BE2C (cell line): ENCODE measurements at regions not wholly inside any gene's neighbourhood (a gene's known extent, or its start where the extent isn't known, plus 50 kb on each side); places are given as distances from the start of the nearest gene placed in this dataset.

ENCODE experiments used
- DNase-seq: peaks from one replicate; pipeline ENCODE4 v3.0.0-alpha.2; 2020
- H3K27me3 ChIP-seq: fragments of 250-450 bp; sonication (Bioruptor Pico); 2 replicates; pipeline ENCODE4 v1.5.1; 2020; ENCODE audit warnings: mild to moderate bottlenecking
- H3K36me3 ChIP-seq: fragments of 250-450 bp; sonication (Bioruptor Pico); 2 replicates; pipeline ENCODE4 v1.5.1; 2020; ENCODE audit warnings: mild to moderate bottlenecking
- H3K4me1 ChIP-seq: fragments of 250-450 bp; sonication (Bioruptor Pico); 2 replicates; pipeline ENCODE4 v1.5.1; 2020
- H3K4me3 ChIP-seq: 2 replicates; pipeline ENCODE4 v1.5.1; 2011; ENCODE audit warnings: low read depth, low read length
- H3K9me3 ChIP-seq: fragments of 250-450 bp; sonication (Bioruptor Pico); 2 replicates; pipeline ENCODE4 v1.5.1; 2020
- TF ChIP-seq, protein P1 (sequence below): IDR thresholded peaks from 2 replicates; pipeline ENCODE4 v1.5.1; 2012; ENCODE audit warnings: mild to moderate bottlenecking, low read depth, low read length

DNA sequence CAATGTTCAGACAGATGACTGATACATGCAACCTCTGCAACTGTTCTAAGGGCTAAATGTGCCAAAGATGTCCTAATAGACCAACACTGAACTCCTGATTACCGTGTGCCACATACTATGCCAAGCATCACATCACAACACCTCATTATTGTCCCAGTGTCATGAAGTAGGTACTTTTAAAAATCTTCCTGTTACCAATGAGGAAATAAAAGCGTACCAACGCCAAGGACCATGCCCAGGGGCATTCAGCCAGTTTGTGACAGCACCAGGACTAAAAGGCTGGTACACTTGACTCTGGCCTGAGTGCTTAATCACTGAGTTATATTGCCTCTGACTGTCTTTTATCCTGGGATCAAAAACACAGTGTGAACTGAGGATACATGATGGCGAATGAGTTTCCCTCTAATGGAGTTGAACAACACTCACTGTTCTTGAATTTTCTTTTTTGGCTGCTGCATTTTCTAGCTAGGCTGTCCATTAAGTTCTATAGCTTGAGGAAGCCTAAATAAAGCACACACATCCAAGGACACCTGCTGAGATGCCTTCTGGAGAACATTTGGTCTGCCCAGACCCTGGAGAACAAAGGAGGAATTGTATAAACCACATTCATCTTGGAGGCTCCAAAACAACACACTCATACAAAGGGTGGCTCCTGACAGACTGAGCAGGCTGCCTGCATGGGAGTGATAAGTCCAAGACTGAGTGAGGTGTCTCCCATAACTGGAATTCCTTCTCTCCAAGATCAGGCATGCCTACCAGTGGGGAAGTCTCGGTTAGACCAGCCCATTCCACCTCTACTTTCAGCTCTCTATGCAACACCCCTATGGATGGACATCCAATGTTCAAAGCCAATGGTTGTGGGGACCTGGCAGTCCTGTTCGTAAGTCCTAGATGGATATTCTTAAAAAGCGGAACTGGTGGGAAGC, 126.7 kb upstream of the PRICKLE2 start:
- H3K36me3 ChIP-seq, result no peaks in the 10 kb centered on the region
- no peaks in the 10 kb centered on the region for H3K4me1 ChIP-seq
- H3K4me3 ChIP-seq, result no peak overlapping the region
- TF ChIP-seq, protein P1, sequence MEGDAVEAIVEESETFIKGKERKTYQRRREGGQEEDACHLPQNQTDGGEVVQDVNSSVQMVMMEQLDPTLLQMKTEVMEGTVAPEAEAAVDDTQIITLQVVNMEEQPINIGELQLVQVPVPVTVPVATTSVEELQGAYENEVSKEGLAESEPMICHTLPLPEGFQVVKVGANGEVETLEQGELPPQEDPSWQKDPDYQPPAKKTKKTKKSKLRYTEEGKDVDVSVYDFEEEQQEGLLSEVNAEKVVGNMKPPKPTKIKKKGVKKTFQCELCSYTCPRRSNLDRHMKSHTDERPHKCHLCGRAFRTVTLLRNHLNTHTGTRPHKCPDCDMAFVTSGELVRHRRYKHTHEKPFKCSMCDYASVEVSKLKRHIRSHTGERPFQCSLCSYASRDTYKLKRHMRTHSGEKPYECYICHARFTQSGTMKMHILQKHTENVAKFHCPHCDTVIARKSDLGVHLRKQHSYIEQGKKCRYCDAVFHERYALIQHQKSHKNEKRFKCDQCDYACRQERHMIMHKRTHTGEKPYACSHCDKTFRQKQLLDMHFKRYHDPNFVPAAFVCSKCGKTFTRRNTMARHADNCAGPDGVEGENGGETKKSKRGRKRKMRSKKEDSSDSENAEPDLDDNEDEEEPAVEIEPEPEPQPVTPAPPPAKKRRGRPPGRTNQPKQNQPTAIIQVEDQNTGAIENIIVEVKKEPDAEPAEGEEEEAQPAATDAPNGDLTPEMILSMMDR, result no peak
- no peaks in the 10 kb centered on the region for H3K9me3 ChIP-seq
- no peak for DNase-seq
- no peaks in the 10 kb centered on the region for H3K27me3 ChIP-seq

DNA sequence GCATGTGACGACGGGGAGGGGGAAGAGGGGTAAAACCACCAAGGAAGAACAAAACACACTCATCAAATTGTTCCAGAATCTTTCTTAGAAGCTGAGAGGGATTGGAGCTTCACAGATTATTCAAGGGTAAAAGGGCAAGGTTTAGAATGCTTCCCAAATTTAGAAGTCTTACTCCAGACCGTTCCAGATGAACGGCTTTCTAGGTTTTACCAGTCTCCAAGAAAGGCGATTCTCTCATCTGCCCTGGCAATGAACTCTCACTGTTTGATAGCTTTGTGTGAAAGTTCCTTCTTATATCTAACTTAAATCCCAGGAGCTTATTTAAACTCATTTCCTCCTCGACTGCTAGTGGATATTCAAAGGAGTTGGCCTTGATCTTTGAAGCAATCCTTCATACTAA, 124.3 kb upstream of the PRICKLE2 start:
- TF ChIP-seq, protein P1, result no peak
- peaks cover under 1% of the 10 kb centered on the region; the same call in 1 of the 2 replicates for H3K4me1 ChIP-seq
- no peak overlapping the region for H3K4me3 ChIP-seq
- H3K9me3 ChIP-seq, result no peaks in the 10 kb centered on the region
- no peaks in the 10 kb centered on the region for H3K36me3 ChIP-seq
- no peak for DNase-seq
- H3K27me3 ChIP-seq, result no peaks in the 10 kb centered on the region

DNA sequence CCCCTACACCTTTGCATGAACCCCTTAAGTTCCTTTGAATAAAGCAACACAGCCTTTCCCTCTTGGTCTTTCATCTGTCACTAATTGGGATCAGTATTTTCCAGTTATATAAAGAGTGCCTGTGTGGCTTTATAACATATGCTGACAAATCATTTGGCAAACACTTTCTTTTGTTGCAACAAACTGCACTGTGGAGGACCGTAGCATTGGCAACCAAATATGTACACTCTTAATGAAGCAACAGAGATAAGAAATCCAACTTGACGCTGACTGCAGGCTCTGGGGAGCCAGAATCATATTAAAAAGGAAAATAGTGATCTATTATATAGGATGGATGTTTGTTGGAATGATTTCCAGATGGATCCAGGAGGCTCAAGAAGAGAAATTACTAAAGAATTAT, 120.1 kb upstream of the PRICKLE2 start:
- H3K4me3 ChIP-seq, result no peak overlapping the region
- no peak for DNase-seq
- TF ChIP-seq, protein P1, result no peak
- H3K27me3 ChIP-seq, result no peaks in the 10 kb centered on the region
- no peaks in the 10 kb centered on the region for H3K36me3 ChIP-seq
- H3K4me1 ChIP-seq, result peaks cover 14% of the 10 kb centered on the region
- no peaks in the 10 kb centered on the region for H3K9me3 ChIP-seq

DNA sequence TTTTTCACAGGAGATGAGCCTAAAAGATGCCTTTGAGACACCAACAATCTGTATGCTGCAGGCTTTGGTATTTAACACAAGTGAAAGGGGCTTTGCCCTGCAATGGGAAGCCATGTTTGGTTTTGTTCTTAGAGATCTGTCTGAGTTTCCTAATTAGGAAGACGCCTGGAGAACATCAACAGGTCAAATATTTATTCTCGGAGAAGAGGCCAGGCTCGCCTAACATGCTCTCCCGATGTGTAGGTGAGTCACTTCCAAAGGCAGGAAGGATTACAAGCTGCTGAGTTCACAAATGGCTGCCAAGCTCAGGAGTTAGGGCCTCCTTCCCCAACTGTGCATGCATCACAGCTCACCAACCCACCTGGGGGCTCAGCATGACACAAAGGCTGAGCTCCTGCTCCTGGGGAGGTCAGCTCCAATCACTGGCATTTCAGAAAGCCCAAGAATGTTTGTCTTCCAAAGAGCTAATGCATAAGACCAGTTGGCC, 119.5 kb upstream of the PRICKLE2 start:
- H3K4me3 ChIP-seq, result no peak overlapping the region
- H3K36me3 ChIP-seq, result no peaks in the 10 kb centered on the region
- TF ChIP-seq, protein P1, result no peak
- peaks cover 14% of the 10 kb centered on the region for H3K4me1 ChIP-seq
- DNase-seq, result no peak
- H3K27me3 ChIP-seq, result no peaks in the 10 kb centered on the region
- no peaks in the 10 kb centered on the region for H3K9me3 ChIP-seq

DNA sequence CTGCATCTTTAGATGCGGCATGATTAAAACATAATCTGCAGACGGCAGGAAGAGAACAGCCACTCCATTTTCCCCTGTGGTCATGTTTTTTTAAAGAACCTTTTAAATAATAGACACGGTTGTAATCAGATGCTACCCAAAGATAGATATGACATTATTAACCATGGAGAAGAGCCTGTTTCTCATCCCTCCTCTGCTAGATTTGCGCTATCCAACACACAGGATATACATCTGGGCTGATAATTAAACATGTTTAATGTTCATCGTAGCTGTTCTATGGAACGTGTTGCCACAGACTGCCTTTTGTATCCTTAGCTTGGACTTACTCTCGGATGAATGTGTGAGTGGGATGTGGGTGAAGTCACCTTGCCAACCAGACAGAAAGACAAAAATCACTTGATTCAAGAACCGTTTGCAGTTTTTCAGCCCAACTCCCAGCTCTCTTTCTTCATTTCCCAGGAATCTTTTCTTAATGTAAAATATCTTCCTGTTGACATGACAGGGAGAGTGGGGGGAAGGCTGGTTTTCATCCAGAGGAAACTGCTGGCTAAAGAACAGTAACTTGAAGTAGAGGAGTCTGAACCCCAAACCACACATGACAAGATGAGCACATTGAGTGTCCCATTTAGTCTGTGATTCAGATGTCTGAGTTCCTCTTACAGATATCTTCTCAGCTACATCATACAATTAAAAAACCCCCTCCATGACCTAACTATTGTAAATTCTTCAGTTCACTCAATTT, 118.6 kb upstream of the PRICKLE2 start:
- Histone ChIP-seq H3K36me3 (no peaks in the 10 kb centered on the region), H3K9me3 (no peaks in the 10 kb centered on the region), H3K4me1 (peaks cover 14% of the 10 kb centered on the region), H3K27me3 (no peaks in the 10 kb centered on the region), H3K4me3 (no peak overlapping the region)
- DNase-seq, result no peak
- TF ChIP-seq, protein P1, result no peak
